Immature natural killer cell (primary cell): ENCODE measurements at regions not wholly inside any gene's neighbourhood (a gene's known extent, or its start where the extent isn't known, plus 50 kb on each side); places are given as distances from the start of the nearest gene placed in this dataset.

Experiments
- DNase-seq, 3 donors: peaks; one replicate each; pipeline ENCODE4 v3.0.0; 2022; ENCODE audit warnings: mixed read lengths in 1 of 3
- H3K27ac Mint-ChIP-seq, 6 donors: one replicate each; pipeline ENCODE4 v1.8.0; 2020; ENCODE audit warnings: mixed read lengths in 6 of 6, mild to moderate bottlenecking in 5 of 6, inconsistent platforms in 4 of 6, moderate library complexity in 3 of 6
- H3K27me3 Mint-ChIP-seq, 3 donors: one replicate each; pipeline ENCODE4 v1.8.0; 2020 to 2021; ENCODE audit warnings: low read depth in 3 of 3, mild to moderate bottlenecking in 3 of 3, mixed read lengths in 3 of 3, moderate library complexity in 3 of 3, inconsistent platforms in 1 of 3
- H3K36me3 Mint-ChIP-seq, 3 donors: one replicate each; pipeline ENCODE4 v1.8.0; 2020; ENCODE audit warnings: mixed read lengths in 3 of 3, inconsistent platforms in 2 of 3, mild to moderate bottlenecking in 2 of 3
- H3K4me1 Mint-ChIP-seq, 2 donors: one replicate each; pipeline ENCODE4 v1.8.0; 2020; ENCODE audit warnings: inconsistent platforms in 2 of 2, mild to moderate bottlenecking in 2 of 2, mixed read lengths in 2 of 2, moderate library complexity in 1 of 2
- H3K4me3 Mint-ChIP-seq, 5 donors: one replicate each; pipeline ENCODE4 v1.8.0; 2020; ENCODE audit warnings: mild to moderate bottlenecking in 5 of 5, mixed read lengths in 5 of 5, inconsistent platforms in 3 of 5, moderate library complexity in 3 of 5
- H3K9me3 Mint-ChIP-seq, 6 donors: one replicate each; pipeline ENCODE4 v1.8.0; 2020; ENCODE audit warnings: mild to moderate bottlenecking in 6 of 6, mixed read lengths in 6 of 6, inconsistent platforms in 4 of 6, moderate library complexity in 3 of 6

DNA sequence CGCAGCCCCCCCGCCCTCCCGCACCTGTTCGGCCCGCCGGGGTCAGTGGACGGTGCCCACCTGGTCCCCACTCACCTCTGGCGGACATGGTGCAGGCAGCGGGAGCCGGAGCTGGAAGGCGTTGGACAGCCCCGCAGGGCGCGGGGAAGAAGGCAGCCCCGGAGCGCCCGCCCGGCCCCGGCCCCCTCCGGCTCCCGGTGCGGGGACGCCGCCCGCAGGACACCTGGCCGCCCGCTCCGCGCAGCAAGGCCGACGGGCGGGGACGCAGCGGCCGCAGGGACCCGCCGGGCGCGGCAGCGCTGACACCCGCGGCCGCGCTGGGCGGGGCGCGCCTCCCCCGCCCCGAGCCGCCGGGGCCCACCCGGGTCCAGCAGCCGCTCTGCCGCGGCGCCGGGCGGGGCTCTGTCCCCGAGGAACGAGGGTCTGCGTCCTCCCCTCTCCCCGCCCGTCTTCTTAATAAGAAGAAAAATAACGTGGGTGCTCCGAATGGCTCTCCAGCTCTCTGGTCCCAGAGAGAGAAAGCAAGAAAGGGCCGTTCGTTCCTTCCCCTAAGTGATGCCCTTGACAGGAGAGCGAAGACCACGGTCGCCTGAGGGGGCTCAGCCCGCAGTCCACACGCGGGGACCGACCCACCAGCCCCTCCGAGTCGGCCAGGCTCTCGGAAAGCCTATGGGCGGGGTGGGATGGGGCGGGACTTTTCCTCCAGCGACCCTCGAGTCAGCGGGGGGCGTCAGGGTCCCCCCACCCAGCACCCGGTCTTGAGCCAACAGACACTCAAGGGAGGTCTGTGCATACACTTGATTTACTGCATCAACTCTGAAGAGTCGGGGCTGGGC lies 53.4 kb upstream of the FHIP2A start:
- no peak overlapping the region for H3K27ac Mint-ChIP-seq
- peak overlapping the region; percentile 55 to 75 (median 69) for H3K4me3 Mint-ChIP-seq
- H3K27me3 Mint-ChIP-seq = peaks cover 3 to 19% (median 17%) of the 10 kb centered on the region in 3 donors
- no peaks in the 10 kb centered on the region for H3K9me3 Mint-ChIP-seq
- H3K36me3 Mint-ChIP-seq = no peaks in the 10 kb centered on the region
- peaks cover 11 to 20% of the 10 kb centered on the region in 2 donors for H3K4me1 Mint-ChIP-seq
- DNase-seq = peak; percentile 4 to 6 (median 5)

DNA sequence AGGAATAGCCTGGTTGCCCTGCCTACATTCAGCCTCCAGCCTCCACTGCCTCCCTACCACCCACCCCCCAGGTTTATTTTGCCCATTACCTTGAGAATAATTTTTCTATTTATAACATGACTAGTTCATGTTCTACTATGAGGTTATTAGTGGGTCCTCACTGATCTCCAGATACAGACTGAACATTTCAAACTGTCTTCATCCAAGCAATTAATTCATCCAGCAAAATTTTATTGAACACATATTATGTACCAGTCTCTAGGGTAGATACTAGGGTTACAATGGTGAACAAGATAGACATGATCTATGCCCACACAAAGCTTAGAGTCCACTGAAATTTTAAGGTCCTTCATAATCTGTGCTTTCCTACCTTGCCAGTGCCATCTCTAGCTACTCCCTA lies 51.6 kb upstream of the FHIP2A start:
- Mint-ChIP-seq H3K27me3 (peaks cover 6 to 20% (median 15%) of the 10 kb centered on the region in 3 donors), H3K27ac (no peak overlapping the region), H3K36me3 (no peaks in the 10 kb centered on the region), H3K4me3 (peak overlapping the region in 3 of 5 donors; percentile 3 to 5 (median 4)), H3K9me3 (no peaks in the 10 kb centered on the region), H3K4me1 (peaks cover 11 to 20% of the 10 kb centered on the region in 2 donors)
- no peak for DNase-seq

DNA sequence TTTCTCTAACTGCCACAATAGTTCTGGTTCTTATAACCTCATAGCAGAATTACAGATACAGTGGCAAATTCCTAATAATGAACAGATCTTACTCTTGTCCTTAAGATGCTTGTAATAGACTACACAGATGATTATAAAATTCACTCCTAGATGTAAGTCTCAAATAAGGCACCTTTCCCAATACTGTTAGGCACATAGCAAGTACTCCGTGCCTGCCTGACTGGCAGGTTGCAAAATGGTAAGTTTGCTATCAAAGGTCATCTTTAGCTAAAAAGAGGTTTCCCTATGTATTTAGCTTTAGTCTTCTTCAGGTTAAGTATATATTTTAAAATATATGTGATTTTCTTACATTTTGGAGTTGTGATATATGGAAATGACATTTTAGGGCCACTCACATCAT lies 50.4 kb upstream of the FHIP2A start:
- Mint-ChIP-seq H3K4me1 (peaks cover 11 to 20% of the 10 kb centered on the region in 2 donors), H3K4me3 (no peak overlapping the region), H3K36me3 (no peaks in the 10 kb centered on the region), H3K9me3 (no peaks in the 10 kb centered on the region), H3K27me3 (peaks cover 4 to 12% (median 10%) of the 10 kb centered on the region in 3 donors), H3K27ac (no peak overlapping the region)
- DNase-seq = no peak

DNA sequence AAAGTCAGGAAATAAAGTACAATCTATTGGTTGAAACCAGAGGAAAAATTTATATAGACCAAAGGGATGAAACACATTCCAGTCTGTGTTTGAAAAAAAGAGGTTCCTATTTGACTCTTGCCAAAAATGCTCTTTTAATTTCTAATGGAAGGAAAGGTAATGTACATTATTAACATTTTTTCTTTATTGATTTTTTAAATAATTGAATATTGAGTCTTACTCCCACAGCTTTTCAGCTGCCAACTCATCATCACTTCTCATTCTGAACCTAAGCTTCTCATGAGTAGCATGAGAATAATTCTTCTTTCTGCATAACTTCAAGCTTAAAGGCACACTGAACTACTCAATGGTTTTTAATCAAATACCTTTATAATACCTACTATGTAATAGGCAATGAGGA lies 49.8 kb upstream of the FHIP2A start:
- peaks cover 8 to 17% of the 10 kb centered on the region in 2 donors for H3K4me1 Mint-ChIP-seq
- H3K36me3 Mint-ChIP-seq = no peaks in the 10 kb centered on the region
- H3K4me3 Mint-ChIP-seq = no peak overlapping the region
- no peak for DNase-seq
- peaks cover 4 to 12% (median 9%) of the 10 kb centered on the region in 3 donors for H3K27me3 Mint-ChIP-seq
- no peaks in the 10 kb centered on the region for H3K9me3 Mint-ChIP-seq
- no peak overlapping the region for H3K27ac Mint-ChIP-seq
